Parathyroid adenoma (tissue), 2 donors: ENCODE measurements at regions not wholly inside any gene's neighbourhood (a gene's known extent, or its start where the extent isn't known, plus 50 kb on each side); places are given as distances from the start of the nearest gene placed in this dataset.

Experiments used
- H2AFZ ChIP-seq: fragments of 300-600 bp; sonication (generic); one replicate; pipeline ENCODE4 v1.7.0; 2017; ENCODE audit warnings: antibody characterized with exemption, mild to moderate bottlenecking
- H3K27ac ChIP-seq: fragments of 300-600 bp; sonication (generic); one replicate; pipeline ENCODE4 v1.7.0; 2017
- H3K27me3 ChIP-seq: fragments of 300-600 bp; sonication (generic); one replicate; pipeline ENCODE4 v1.7.0; 2017; ENCODE audit warnings: low read length; ENCODE audit not compliant: control insufficient read depth, insufficient read depth
- H3K36me3 ChIP-seq: fragments of 300-600 bp; sonication (generic); one replicate; pipeline ENCODE4 v1.7.0; 2017; ENCODE audit warnings: low read length; ENCODE audit not compliant: control insufficient read depth, insufficient read depth
- H3K4me1 ChIP-seq: fragments of 300-600 bp; sonication (generic); one replicate; pipeline ENCODE4 v1.7.0; 2017; ENCODE audit warnings: control low read depth
- H3K4me2 ChIP-seq: fragments of 300-600 bp; sonication (generic); one replicate; pipeline ENCODE4 v1.7.0; 2017; ENCODE audit warnings: low read length
- H3K4me3 ChIP-seq: fragments of 300-600 bp; sonication (generic); one replicate; pipeline ENCODE4 v1.7.0; 2017; ENCODE audit warnings: low read depth, low read length
- H3K79me2 ChIP-seq: fragments of 300-600 bp; sonication (generic); one replicate; pipeline ENCODE4 v1.7.0; 2017; ENCODE audit warnings: control low read depth
- H3K9ac ChIP-seq: fragments of 300-600 bp; sonication (generic); one replicate; pipeline ENCODE4 v1.7.0; 2017; ENCODE audit warnings: mild to moderate bottlenecking
- H3K9me3 ChIP-seq: fragments of 300-600 bp; sonication (generic); one replicate; pipeline ENCODE4 v1.7.0; 2017; ENCODE audit warnings: low read length; ENCODE audit not compliant: control insufficient read depth
- CTCF ChIP-seq: fragments of 300-600 bp; sonication (generic); IDR thresholded peaks from one replicate; pipeline ENCODE4 v1.7.0; 2017; ENCODE audit warnings: antibody characterized with exemption, mild to moderate bottlenecking
- donor health status: primary hyperparathyroidism.

DNA sequence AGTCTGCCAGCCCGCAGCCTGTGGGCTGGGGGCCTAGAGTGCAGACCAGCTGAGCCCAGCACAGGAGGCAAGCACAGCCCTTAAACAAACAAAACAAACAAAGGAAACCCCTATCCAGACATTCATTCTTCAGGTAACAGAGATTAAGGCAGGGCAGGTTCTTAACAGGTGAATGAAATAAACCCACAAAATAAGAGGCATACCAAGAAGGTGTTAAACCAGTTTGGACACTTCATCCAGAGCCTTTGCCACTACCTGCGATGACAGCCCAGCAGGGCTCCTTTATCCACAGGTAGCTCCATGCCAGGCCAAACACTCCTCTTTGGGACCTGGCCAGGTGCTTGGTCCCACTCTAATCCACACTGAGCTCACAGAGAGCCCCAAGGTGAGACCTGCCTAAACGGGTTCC is 209.7 kb upstream of the SIX2 start:
- no peaks in the 10 kb centered on the region for H3K79me2 ChIP-seq
- no peaks in the 10 kb centered on the region for H3K9me3 ChIP-seq
- H2AFZ ChIP-seq = no peak overlapping the region
- no peak for TF ChIP-seq CTCF
- no peak overlapping the region for H3K9ac ChIP-seq
- no peaks in the 10 kb centered on the region for H3K27me3 ChIP-seq
- no peak overlapping the region for H3K27ac ChIP-seq
- no peak overlapping the region for H3K4me3 ChIP-seq
- no peaks in the 10 kb centered on the region for H3K36me3 ChIP-seq
- H3K4me2 ChIP-seq = no peak overlapping the region
- H3K4me1 ChIP-seq = no peaks in the 10 kb centered on the region

DNA sequence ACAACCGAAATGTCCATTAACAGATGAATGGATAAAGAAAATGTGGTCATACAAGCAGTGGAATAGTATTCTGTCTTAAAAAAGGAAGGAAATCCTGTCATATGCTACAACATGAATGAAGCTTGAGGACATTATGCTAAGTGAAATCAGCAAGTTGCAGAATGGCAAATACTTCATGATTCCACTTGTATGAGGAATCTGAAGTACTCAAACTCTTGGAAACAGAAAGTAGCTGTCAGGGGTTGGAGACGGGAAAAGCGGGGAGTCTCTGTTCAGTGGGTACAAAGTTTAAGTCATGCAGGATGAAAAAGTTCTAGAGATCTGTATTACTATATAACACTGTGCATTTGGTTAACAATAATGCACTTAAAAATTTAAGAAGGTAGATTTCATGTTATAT is 209.0 kb upstream of the SIX2 start:
- no peaks in the 10 kb centered on the region for H3K36me3 ChIP-seq
- TF ChIP-seq CTCF = no peak

DNA sequence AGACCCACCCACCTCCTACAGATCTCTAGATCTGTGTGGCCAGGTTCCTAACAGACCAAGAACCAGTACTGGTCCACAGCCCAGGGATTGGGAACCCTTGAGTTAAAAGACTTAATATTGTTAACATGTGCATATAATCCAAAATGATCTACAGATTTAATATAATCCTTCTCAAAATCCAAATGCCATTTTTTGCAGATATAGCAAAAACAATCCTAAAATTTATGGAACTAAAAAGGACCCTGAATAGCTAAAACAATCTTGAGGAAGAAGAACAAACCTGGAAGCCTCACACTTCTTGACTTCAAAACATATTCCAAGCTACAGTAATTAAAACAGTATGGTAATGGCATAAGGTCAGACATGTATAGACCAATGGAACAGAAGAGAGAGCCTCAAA is 206.9 kb upstream of the SIX2 start:
- H3K4me2 ChIP-seq = no peak overlapping the region
- no peak for TF ChIP-seq CTCF
- H2AFZ ChIP-seq = no peak overlapping the region
- H3K36me3 ChIP-seq = no peaks in the 10 kb centered on the region
- H3K27ac ChIP-seq = no peak overlapping the region
- no peak overlapping the region for H3K4me3 ChIP-seq
- H3K79me2 ChIP-seq = no peaks in the 10 kb centered on the region
- no peaks in the 10 kb centered on the region for H3K9me3 ChIP-seq
- H3K27me3 ChIP-seq = no peaks in the 10 kb centered on the region
- no peaks in the 10 kb centered on the region for H3K4me1 ChIP-seq
- no peak overlapping the region for H3K9ac ChIP-seq

More for the DNA sequence above, 209.0 kb upstream of the SIX2 start:
- Histone ChIP-seq H3K4me2 (no peak overlapping the region), H2AFZ (no peak overlapping the region), H3K27me3 (no peaks in the 10 kb centered on the region), H3K79me2 (no peaks in the 10 kb centered on the region), H3K4me1 (no peaks in the 10 kb centered on the region), H3K9me3 (no peaks in the 10 kb centered on the region), H3K27ac (no peak overlapping the region), H3K9ac (no peak overlapping the region), H3K4me3 (no peak overlapping the region)

DNA sequence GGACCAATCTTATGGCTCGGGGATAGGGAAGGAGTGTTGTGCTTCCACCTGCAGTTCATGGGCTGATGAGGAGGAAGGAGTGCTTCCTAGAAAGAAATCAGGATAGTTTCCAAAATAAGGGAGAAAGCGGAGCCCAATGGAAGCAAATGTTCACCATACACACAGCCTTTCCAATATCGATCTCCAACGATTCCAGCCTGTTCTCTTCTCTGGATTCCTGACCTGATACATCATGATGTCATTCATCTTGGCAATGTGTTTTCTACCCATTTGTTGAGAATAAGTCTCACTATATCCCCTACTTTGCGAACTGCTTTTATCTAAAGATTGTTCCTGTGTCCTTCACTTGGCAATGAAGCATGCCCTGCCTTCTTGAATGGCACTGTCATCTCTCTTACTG is 205.3 kb upstream of the SIX2 start:
- Histone ChIP-seq H3K4me3 (no peak overlapping the region), H3K4me2 (no peak overlapping the region), H2AFZ (no peak overlapping the region), H3K79me2 (no peaks in the 10 kb centered on the region), H3K27ac (no peak overlapping the region), H3K36me3 (no peaks in the 10 kb centered on the region), H3K27me3 (no peaks in the 10 kb centered on the region), H3K9ac (no peak overlapping the region), H3K4me1 (no peaks in the 10 kb centered on the region), H3K9me3 (no peaks in the 10 kb centered on the region)
- TF ChIP-seq CTCF = no peak

DNA sequence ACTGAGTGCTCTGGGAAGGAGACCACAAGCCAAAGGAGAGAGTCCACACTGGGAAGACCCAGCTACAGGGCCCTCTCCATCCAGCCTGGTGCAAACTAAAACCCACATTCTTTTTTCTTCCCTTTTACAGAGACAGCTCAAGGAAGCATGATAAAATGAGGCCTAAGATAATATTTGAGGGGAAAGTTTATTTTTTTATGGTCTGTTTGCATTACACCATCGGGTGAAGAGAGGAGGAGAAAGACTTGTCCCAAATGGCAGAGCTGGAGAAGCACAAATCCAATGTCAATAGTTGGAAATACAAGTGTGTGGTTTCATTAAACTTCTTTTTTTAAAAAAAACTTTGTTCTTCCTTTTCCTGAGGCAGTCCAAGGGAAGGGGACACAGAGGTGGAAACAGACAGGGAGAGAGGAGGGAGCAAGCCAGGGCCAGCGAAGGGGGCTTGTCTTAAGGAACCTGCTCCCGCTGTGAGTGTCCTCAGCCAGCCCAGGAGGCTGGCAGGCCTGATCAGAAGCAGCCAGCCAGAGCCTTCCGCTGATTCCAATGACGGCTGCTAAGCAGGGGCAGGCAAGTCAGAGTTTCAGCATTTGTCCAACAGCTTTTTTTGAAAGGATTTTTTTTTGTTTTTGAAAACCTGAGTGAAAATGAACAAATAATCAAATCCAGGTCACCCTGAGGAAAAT is 203.8 kb upstream of the SIX2 start:
- no peaks in the 10 kb centered on the region for H3K4me1 ChIP-seq
- no peak overlapping the region for H3K27ac ChIP-seq
- H3K27me3 ChIP-seq = no peaks in the 10 kb centered on the region
- H3K4me2 ChIP-seq = no peak overlapping the region
- H3K79me2 ChIP-seq = no peaks in the 10 kb centered on the region
- H3K9ac ChIP-seq = no peak overlapping the region
- no peak overlapping the region for H3K4me3 ChIP-seq
- no peaks in the 10 kb centered on the region for H3K36me3 ChIP-seq
- H2AFZ ChIP-seq = no peak overlapping the region
- no peaks in the 10 kb centered on the region for H3K9me3 ChIP-seq
- TF ChIP-seq CTCF = no peak
